Epithelial cell of proximal tubule (primary cell): ENCODE measurements at regions not wholly inside any gene's neighbourhood (a gene's known extent, or its start where the extent isn't known, plus 50 kb on each side); places are given as distances from the start of the nearest gene placed in this dataset.
"Not testable (repeated sequence)": the region's sequence is repeated elsewhere in the genome, so short reads cannot be mapped to it uniquely, and the experiment has no call there.

Experiments used
- DNase-seq: peaks from one replicate; pipeline ENCODE4 v3.0.0-alpha.2; 2011; ENCODE audit warnings: low read depth
- H3K4me3 ChIP-seq: 2 replicates; pipeline ENCODE4 v1.5.1; 2011; ENCODE audit warnings: low read depth, mild to moderate bottlenecking, low read length
- CTCF ChIP-seq: conservative IDR thresholded peaks from 2 replicates; pipeline ENCODE4 v1.5.1; 2012; ENCODE audit warnings: low read depth, mild to moderate bottlenecking, low read length

- no peak for TF ChIP-seq CTCF
- H3K4me3 ChIP-seq = no peak overlapping the region
- no peak for DNase-seq
Observed at GRCh38 chr4:130995988-130996387, 1900.0 kb downstream of the C4orf33 start.

GRCh38 chr4:131001371-131001770 lies 1905.4 kb downstream of the C4orf33 start:
- no peak overlapping the region for H3K4me3 ChIP-seq
- no peak for DNase-seq
- TF ChIP-seq CTCF = no peak

GRCh38 chr4:131002132-131002531 lies 1906.2 kb downstream of the C4orf33 start:
- TF ChIP-seq CTCF = no peak
- no peak for DNase-seq
- H3K4me3 ChIP-seq = no peak overlapping the region

- DNase-seq = no peak
- no peak for TF ChIP-seq CTCF
- H3K4me3 ChIP-seq = no peak overlapping the region
Observed at GRCh38 chr4:131006388-131006787, 1910.4 kb downstream of the C4orf33 start.

- not testable (repeated sequence) for H3K4me3 ChIP-seq, DNase-seq
Observed at GRCh38 chr4:131011961-131012360, 1916.0 kb downstream of the C4orf33 start.

- no peak for DNase-seq
- no peak overlapping the region for H3K4me3 ChIP-seq
Observed at GRCh38 chr4:131013226-131013625, 1917.3 kb downstream of the C4orf33 start.

GRCh38 chr4:131026771-131027170 lies 1930.8 kb downstream of the C4orf33 start:
- H3K4me3 ChIP-seq = no peak overlapping the region
- no peak for TF ChIP-seq CTCF
- DNase-seq = no peak

More at GRCh38 chr4:131013226-131013625, 1917.3 kb downstream of the C4orf33 start:
- no peak for TF ChIP-seq CTCF

GRCh38 chr4:131044368-131044767 lies 1948.4 kb downstream of the C4orf33 start:
- TF ChIP-seq CTCF = no peak

More at GRCh38 chr4:131044368-131044767, 1948.4 kb downstream of the C4orf33 start:
- DNase-seq = no peak
- no peak overlapping the region for H3K4me3 ChIP-seq
